ENCODE measurements at regions not wholly inside any gene's neighbourhood (a gene's known extent, or its start where the extent isn't known, plus 50 kb on each side); places are given as distances from the start of the nearest gene placed in this dataset.

- H3K79me2 ChIP-seq (ENCODE audit: insufficient read depth, low read length): no peaks in the 10 kb centered on the region
- H2BK15ac ChIP-seq (ENCODE audit: low read depth, low read length): no peak overlapping the region
- no peak overlapping the region for H3K27ac ChIP-seq (ENCODE audit: insufficient read length, low read depth, low read length)
- no peak overlapping the region for H3K18ac ChIP-seq (ENCODE audit: insufficient read length, low read depth, low read length)
- no peak overlapping the region for H2BK12ac ChIP-seq (ENCODE audit: insufficient read length, low read depth, low read length)
- no peaks in the 10 kb centered on the region for H3K27me3 ChIP-seq (ENCODE audit: insufficient read depth, low read length)
- no peaks in the 10 kb centered on the region for H4K20me1 ChIP-seq (ENCODE audit: control insufficient read depth, insufficient read depth, insufficient read length)
- H2BK20ac ChIP-seq (ENCODE audit: low read depth, low read length, poor library complexity, severe bottlenecking): no peak overlapping the region
- no peak overlapping the region for H2BK120ac ChIP-seq (ENCODE audit: low read depth, low read length, poor library complexity, severe bottlenecking)
- no CpG with 5 or more reads among the region's 1 CpG for WGBS (ENCODE audit: extremely low coverage, insufficient read length, low lambda C conversion rate)
- no peaks in the 10 kb centered on the region for H3K79me1 ChIP-seq (ENCODE audit: insufficient read depth, low read depth, low read length, poor library complexity, severe bottlenecking)
- no peak overlapping the region for H3K56ac ChIP-seq (ENCODE audit: insufficient read length, low read depth, low read length)
- H3K23me2 ChIP-seq (ENCODE audit: insufficient read length, low read depth, low read length, poor library complexity, severe bottlenecking): no peaks in the 10 kb centered on the region
- TF ChIP-seq, protein P1, sequence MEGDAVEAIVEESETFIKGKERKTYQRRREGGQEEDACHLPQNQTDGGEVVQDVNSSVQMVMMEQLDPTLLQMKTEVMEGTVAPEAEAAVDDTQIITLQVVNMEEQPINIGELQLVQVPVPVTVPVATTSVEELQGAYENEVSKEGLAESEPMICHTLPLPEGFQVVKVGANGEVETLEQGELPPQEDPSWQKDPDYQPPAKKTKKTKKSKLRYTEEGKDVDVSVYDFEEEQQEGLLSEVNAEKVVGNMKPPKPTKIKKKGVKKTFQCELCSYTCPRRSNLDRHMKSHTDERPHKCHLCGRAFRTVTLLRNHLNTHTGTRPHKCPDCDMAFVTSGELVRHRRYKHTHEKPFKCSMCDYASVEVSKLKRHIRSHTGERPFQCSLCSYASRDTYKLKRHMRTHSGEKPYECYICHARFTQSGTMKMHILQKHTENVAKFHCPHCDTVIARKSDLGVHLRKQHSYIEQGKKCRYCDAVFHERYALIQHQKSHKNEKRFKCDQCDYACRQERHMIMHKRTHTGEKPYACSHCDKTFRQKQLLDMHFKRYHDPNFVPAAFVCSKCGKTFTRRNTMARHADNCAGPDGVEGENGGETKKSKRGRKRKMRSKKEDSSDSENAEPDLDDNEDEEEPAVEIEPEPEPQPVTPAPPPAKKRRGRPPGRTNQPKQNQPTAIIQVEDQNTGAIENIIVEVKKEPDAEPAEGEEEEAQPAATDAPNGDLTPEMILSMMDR (conservative IDR thresholded peaks at IDR 0.05): no peak
- H3K4me2 ChIP-seq (ENCODE audit: insufficient read depth, insufficient read length, low read length): no peak overlapping the region
- Mint-ChIP-seq H3K4me3 (no peak overlapping the region), H3K9me3 (no peaks in the 10 kb centered on the region), H3K4me1 (peaks cover 0 to 4% of the 10 kb centered on the region in 2 experiments; a peak in 1 of 4 replicates), H3K36me3 (ENCODE audit: insufficient read depth in 1 of 3, low read depth in 3 of 3) (no peaks in the 10 kb centered on the region), H3K27me3 (ENCODE audit: low read depth) (no peaks in the 10 kb centered on the region), H3K27ac (no peak overlapping the region)
- H2BK5ac ChIP-seq (ENCODE audit: insufficient read length, low read length): no peak overlapping the region
- no peak overlapping the region for H3K4ac ChIP-seq (ENCODE audit: low read depth, low read length)
- no peak overlapping the region for H3T11ph ChIP-seq (ENCODE audit: low read length)
- H2AK5ac ChIP-seq (ENCODE audit: insufficient read length, low read length): no peak overlapping the region
- no peak overlapping the region for H3K9ac ChIP-seq (ENCODE audit: extremely low read depth, insufficient read length, low read length)
- no peak overlapping the region for H2AFZ ChIP-seq (ENCODE audit: low read length)
- H4K8ac ChIP-seq (replicated peaks; ENCODE audit: insufficient read length, low read depth, low read length): no peak overlapping the region
- no peak overlapping the region for H4K5ac ChIP-seq (ENCODE audit: insufficient read length, low read depth, low read length)
- no peak overlapping the region for H4K91ac ChIP-seq (ENCODE audit: insufficient read length, low read depth, low read length)
- H3K4me1 ChIP-seq (ENCODE audit: insufficient read depth, low read length): no peaks in the 10 kb centered on the region
- H3K9me3 ChIP-seq (ENCODE audit: control insufficient read depth, low read depth, low read length): no peaks in the 10 kb centered on the region
- H3K14ac ChIP-seq (ENCODE audit: insufficient read depth, low read length): no peak overlapping the region
- no peak overlapping the region for H3K23ac ChIP-seq (ENCODE audit: insufficient read length, low read depth, low read length)
- DNase-seq: no peak
Observed at GRCh38 chr16:63596716-63597115, 1525.1 kb downstream of the CDH11 start.

Measured in H9 (cell line).